GM23338 (cell line): ENCODE measurements at regions not wholly inside any gene's neighbourhood (a gene's known extent, or its start where the extent isn't known, plus 50 kb on each side); places are given as distances from the start of the nearest gene placed in this dataset.

Experiments
- CTCF ChIP-seq, 2 experiments: fragments of 200-600 bp in 1 of 2; sonication (generic) in 1 of 2; conservative IDR thresholded peaks; 2 replicates each; pipeline versions ENCODE4 v1.5.1 to v1.6.1; 2016 to 2017; ENCODE audit warnings: antibody characterized with exemption in 2 of 2, low read depth in 2 of 2, mild to moderate bottlenecking in 2 of 2, moderate library complexity in 1 of 2
- ZNF331 ChIP-seq: fragments of 250-450 bp; sonication (Bioruptor Pico); IDR thresholded peaks from 2 replicates; pipeline ENCODE4 v1.5.0; 2020; ENCODE audit warnings: low read depth, mild to moderate bottlenecking, moderate library complexity
- TF ChIP-seq, protein P1 (sequence below): IDR thresholded peaks from one replicate; pipeline ENCODE4 v1.6.1; 2018; ENCODE audit warnings: antibody characterized with exemption; ENCODE audit not compliant: unreplicated experiment

- TF ChIP-seq CTCF (conservative IDR thresholded peaks at IDR 0.05; ENCODE audit: low read depth in 2 of 2) (no peak), ZNF331 (CRISPR knock-in tag) (no peak)
- TF ChIP-seq, protein P1, sequence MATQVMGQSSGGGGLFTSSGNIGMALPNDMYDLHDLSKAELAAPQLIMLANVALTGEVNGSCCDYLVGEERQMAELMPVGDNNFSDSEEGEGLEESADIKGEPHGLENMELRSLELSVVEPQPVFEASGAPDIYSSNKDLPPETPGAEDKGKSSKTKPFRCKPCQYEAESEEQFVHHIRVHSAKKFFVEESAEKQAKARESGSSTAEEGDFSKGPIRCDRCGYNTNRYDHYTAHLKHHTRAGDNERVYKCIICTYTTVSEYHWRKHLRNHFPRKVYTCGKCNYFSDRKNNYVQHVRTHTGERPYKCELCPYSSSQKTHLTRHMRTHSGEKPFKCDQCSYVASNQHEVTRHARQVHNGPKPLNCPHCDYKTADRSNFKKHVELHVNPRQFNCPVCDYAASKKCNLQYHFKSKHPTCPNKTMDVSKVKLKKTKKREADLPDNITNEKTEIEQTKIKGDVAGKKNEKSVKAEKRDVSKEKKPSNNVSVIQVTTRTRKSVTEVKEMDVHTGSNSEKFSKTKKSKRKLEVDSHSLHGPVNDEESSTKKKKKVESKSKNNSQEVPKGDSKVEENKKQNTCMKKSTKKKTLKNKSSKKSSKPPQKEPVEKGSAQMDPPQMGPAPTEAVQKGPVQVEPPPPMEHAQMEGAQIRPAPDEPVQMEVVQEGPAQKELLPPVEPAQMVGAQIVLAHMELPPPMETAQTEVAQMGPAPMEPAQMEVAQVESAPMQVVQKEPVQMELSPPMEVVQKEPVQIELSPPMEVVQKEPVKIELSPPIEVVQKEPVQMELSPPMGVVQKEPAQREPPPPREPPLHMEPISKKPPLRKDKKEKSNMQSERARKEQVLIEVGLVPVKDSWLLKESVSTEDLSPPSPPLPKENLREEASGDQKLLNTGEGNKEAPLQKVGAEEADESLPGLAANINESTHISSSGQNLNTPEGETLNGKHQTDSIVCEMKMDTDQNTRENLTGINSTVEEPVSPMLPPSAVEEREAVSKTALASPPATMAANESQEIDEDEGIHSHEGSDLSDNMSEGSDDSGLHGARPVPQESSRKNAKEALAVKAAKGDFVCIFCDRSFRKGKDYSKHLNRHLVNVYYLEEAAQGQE = no peak
Observed at GRCh38 chr6:76839505-76839904, 623.8 kb downstream of the HTR1B start.
